GM23338 (cell line): ENCODE measurements at regions not wholly inside any gene's neighbourhood (a gene's known extent, or its start where the extent isn't known, plus 50 kb on each side); places are given as distances from the start of the nearest gene placed in this dataset.

Experiments used
- CREB1 ChIP-seq: fragments of 250-450 bp; sonication (Bioruptor Pico); IDR thresholded peaks from 2 replicates; pipeline ENCODE4 v1.5.0; 2020; ENCODE audit warnings: low read depth, mild to moderate bottlenecking, moderate library complexity
- EZH2 ChIP-seq: fragments of 200-600 bp; sonication (generic); IDR thresholded peaks from one replicate; pipeline ENCODE4 v1.8.0; 2017; ENCODE audit warnings: antibody characterized with exemption, mild to moderate bottlenecking, low read depth; ENCODE audit not compliant: unreplicated experiment
- EZH2phosphoT487 ChIP-seq: fragments of 200-600 bp; sonication (generic); IDR thresholded peaks from one replicate; pipeline ENCODE4 v1.8.1; 2018; ENCODE audit warnings: antibody characterized with exemption; ENCODE audit not compliant: unreplicated experiment
- JUNB ChIP-seq: IDR thresholded peaks from one replicate; pipeline ENCODE4 v1.6.1; 2016; ENCODE audit warnings: antibody characterized with exemption; ENCODE audit not compliant: unreplicated experiment
- NANOG ChIP-seq: IDR thresholded peaks from 2 replicates; pipeline ENCODE4 v1.6.1; 2016; ENCODE audit warnings: antibody characterized with exemption, borderline replicate concordance
- POLR2AphosphoS5 ChIP-seq: IDR thresholded peaks from 2 replicates; pipeline ENCODE4 v1.6.1; 2016; ENCODE audit warnings: antibody characterized with exemption, low read depth
- STAT1 ChIP-seq: IDR thresholded peaks from one replicate; pipeline ENCODE4 v1.6.1; 2016; ENCODE audit warnings: antibody characterized with exemption; ENCODE audit not compliant: unreplicated experiment
- ZNF114 ChIP-seq: fragments of 250-450 bp; sonication (Bioruptor Pico); IDR thresholded peaks from 2 replicates; pipeline ENCODE4 v1.5.0; 2020; ENCODE audit warnings: mild to moderate bottlenecking, moderate library complexity
- TF ChIP-seq, protein P1 (sequence below): fragments of 250-450 bp; sonication (Bioruptor Pico); IDR thresholded peaks from 2 replicates; pipeline ENCODE4 v1.5.0; 2020; ENCODE audit warnings: mild to moderate bottlenecking, moderate library complexity
- TF ChIP-seq, protein P2 (sequence below), 2 experiments: fragments of 200-600 bp in 1 of 2; sonication (generic) in 1 of 2; conservative IDR thresholded peaks; 2 replicates each; pipeline versions ENCODE4 v1.5.1 to v1.6.1; 2016 to 2017; ENCODE audit warnings: antibody characterized with exemption in 2 of 2, low read depth in 2 of 2, mild to moderate bottlenecking in 2 of 2, moderate library complexity in 1 of 2
- TF ChIP-seq, protein P3 (sequence below): IDR thresholded peaks from 2 replicates; pipeline ENCODE4 v1.6.1; 2016; ENCODE audit warnings: antibody characterized with exemption

GRCh38 chr12:114163771-114164170 lies 197.6 kb upstream of the RBM19 start (continued):
- TF ChIP-seq, protein P1, sequence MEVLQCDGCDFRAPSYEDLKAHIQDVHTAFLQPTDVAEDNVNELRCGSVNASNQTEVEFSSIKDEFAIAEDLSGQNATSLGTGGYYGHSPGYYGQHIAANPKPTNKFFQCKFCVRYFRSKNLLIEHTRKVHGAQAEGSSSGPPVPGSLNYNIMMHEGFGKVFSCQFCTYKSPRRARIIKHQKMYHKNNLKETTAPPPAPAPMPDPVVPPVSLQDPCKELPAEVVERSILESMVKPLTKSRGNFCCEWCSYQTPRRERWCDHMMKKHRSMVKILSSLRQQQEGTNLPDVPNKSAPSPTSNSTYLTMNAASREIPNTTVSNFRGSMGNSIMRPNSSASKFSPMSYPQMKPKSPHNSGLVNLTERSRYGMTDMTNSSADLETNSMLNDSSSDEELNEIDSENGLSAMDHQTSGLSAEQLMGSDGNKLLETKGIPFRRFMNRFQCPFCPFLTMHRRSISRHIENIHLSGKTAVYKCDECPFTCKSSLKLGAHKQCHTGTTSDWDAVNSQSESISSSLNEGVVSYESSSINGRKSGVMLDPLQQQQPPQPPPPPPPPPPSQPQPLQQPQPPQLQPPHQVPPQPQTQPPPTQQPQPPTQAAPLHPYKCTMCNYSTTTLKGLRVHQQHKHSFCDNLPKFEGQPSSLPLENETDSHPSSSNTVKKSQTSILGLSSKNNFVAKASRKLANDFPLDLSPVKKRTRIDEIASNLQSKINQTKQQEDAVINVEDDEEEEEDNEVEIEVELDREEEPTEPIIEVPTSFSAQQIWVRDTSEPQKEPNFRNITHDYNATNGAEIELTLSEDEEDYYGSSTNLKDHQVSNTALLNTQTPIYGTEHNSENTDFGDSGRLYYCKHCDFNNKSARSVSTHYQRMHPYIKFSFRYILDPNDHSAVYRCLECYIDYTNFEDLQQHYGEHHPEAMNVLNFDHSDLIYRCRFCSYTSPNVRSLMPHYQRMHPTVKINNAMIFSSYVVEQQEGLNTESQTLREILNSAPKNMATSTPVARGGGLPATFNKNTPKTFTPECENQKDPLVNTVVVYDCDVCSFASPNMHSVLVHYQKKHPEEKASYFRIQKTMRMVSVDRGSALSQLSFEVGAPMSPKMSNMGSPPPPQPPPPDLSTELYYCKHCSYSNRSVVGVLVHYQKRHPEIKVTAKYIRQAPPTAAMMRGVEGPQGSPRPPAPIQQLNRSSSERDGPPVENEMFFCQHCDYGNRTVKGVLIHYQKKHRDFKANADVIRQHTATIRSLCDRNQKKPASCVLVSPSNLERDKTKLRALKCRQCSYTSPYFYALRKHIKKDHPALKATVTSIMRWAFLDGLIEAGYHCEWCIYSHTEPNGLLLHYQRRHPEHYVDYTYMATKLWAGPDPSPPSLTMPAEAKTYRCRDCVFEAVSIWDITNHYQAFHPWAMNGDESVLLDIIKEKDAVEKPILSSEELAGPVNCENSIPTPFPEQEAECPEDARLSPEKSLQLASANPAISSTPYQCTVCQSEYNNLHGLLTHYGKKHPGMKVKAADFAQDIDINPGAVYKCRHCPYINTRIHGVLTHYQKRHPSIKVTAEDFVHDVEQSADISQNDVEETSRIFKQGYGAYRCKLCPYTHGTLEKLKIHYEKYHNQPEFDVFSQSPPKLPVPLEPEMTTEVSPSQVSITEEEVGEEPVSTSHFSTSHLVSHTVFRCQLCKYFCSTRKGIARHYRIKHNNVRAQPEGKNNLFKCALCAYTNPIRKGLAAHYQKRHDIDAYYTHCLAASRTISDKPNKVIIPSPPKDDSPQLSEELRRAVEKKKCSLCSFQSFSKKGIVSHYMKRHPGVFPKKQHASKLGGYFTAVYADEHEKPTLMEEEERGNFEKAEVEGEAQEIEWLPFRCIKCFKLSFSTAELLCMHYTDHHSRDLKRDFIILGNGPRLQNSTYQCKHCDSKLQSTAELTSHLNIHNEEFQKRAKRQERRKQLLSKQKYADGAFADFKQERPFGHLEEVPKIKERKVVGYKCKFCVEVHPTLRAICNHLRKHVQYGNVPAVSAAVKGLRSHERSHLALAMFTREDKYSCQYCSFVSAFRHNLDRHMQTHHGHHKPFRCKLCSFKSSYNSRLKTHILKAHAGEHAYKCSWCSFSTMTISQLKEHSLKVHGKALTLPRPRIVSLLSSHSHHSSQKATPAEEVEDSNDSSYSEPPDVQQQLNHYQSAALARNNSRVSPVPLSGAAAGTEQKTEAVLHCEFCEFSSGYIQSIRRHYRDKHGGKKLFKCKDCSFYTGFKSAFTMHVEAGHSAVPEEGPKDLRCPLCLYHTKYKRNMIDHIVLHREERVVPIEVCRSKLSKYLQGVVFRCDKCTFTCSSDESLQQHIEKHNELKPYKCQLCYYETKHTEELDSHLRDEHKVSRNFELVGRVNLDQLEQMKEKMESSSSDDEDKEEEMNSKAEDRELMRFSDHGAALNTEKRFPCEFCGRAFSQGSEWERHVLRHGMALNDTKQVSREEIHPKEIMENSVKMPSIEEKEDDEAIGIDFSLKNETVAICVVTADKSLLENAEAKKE (CRISPR knock-in tag): no peak
- TF ChIP-seq JUNB: no peak
- TF ChIP-seq ZNF114 (CRISPR knock-in tag): no peak
- no peak for TF ChIP-seq POLR2AphosphoS5
- TF ChIP-seq EZH2: no peak
- no peak for TF ChIP-seq NANOG
- no peak for TF ChIP-seq STAT1
- TF ChIP-seq EZH2phosphoT487: no peak
- TF ChIP-seq, protein P2, sequence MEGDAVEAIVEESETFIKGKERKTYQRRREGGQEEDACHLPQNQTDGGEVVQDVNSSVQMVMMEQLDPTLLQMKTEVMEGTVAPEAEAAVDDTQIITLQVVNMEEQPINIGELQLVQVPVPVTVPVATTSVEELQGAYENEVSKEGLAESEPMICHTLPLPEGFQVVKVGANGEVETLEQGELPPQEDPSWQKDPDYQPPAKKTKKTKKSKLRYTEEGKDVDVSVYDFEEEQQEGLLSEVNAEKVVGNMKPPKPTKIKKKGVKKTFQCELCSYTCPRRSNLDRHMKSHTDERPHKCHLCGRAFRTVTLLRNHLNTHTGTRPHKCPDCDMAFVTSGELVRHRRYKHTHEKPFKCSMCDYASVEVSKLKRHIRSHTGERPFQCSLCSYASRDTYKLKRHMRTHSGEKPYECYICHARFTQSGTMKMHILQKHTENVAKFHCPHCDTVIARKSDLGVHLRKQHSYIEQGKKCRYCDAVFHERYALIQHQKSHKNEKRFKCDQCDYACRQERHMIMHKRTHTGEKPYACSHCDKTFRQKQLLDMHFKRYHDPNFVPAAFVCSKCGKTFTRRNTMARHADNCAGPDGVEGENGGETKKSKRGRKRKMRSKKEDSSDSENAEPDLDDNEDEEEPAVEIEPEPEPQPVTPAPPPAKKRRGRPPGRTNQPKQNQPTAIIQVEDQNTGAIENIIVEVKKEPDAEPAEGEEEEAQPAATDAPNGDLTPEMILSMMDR (conservative IDR thresholded peaks at IDR 0.05; ENCODE audit: low read depth in 2 of 2): no peak
- TF ChIP-seq, protein P3, sequence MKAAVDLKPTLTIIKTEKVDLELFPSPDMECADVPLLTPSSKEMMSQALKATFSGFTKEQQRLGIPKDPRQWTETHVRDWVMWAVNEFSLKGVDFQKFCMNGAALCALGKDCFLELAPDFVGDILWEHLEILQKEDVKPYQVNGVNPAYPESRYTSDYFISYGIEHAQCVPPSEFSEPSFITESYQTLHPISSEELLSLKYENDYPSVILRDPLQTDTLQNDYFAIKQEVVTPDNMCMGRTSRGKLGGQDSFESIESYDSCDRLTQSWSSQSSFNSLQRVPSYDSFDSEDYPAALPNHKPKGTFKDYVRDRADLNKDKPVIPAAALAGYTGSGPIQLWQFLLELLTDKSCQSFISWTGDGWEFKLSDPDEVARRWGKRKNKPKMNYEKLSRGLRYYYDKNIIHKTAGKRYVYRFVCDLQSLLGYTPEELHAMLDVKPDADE: no peak
- TF ChIP-seq CREB1 (CRISPR knock-in tag): no peak
